HEK293T (cell line): ENCODE measurements at regions not wholly inside any gene's neighbourhood (a gene's known extent, or its start where the extent isn't known, plus 50 kb on each side); places are given as distances from the start of the nearest gene placed in this dataset.
"Not testable (repeated sequence)": the region's sequence is repeated elsewhere in the genome, so short reads cannot be mapped to it uniquely, and the experiment has no call there.

Experiments
- CTCF ChIA-PET: fragments of 350-600 bp; formaldehyde crosslinking; extraction: SDS; loops from one replicate; lab custom pipeline; 2021; ENCODE audit warnings: antibody characterized with exemption, inconsistent platforms; lab: Yijun Ruan, JAX
- POLR2A ChIA-PET: fragments of 350-600 bp; formaldehyde crosslinking; extraction: SDS; loops from one replicate; lab custom pipeline; 2020; ENCODE audit warnings: antibody characterized with exemption, inconsistent platforms; lab: Yijun Ruan, JAX
- DNase-seq: peaks from one replicate; pipeline ENCODE4 v3.0.0; 2012; ENCODE audit warnings: mixed read lengths; ENCODE audit errors: extremely low spot score
- ARNT ChIP-seq: fragments of 450-650 bp; IDR thresholded peaks from 2 replicates; pipeline ENCODE4 v1.6.1; 2017; ENCODE audit warnings: mild to moderate bottlenecking
- BHLHE40 ChIP-seq: fragments of 450-650 bp; IDR thresholded peaks from 2 replicates; pipeline ENCODE4 v1.6.1; 2016; ENCODE audit warnings: mild to moderate bottlenecking, moderate library complexity, borderline replicate concordance
- CTBP1 ChIP-seq: fragments of 450-650 bp; IDR thresholded peaks from 2 replicates; pipeline ENCODE4 v1.6.1; 2016; ENCODE audit warnings: borderline replicate concordance
- ELF4 ChIP-seq: fragments of 450-650 bp; IDR thresholded peaks from 2 replicates; pipeline ENCODE4 v1.6.1; 2017; ENCODE audit warnings: antibody characterized with exemption
- FOXA1 ChIP-seq: fragments of 450-650 bp; IDR thresholded peaks from 2 replicates; pipeline ENCODE4 v1.6.1; 2016; ENCODE audit warnings: mild to moderate bottlenecking
- FOXK2 ChIP-seq: fragments of 450-650 bp; IDR thresholded peaks from 2 replicates; pipeline ENCODE4 v1.6.1; 2016; ENCODE audit warnings: mild to moderate bottlenecking
- FOXM1 ChIP-seq: fragments of 450-650 bp; IDR thresholded peaks from 2 replicates; pipeline ENCODE4 v1.6.1; 2017; ENCODE audit warnings: mild to moderate bottlenecking, borderline replicate concordance
- HDGF ChIP-seq: fragments of 450-650 bp; IDR thresholded peaks from 2 replicates; pipeline ENCODE4 v1.6.1; 2017; ENCODE audit warnings: antibody characterized with exemption, borderline replicate concordance
- L3MBTL2 ChIP-seq: fragments of 450-650 bp; conservative IDR thresholded peaks from 2 replicates; pipeline ENCODE4 v1.6.1; 2016; ENCODE audit warnings: mild to moderate bottlenecking
- LEF1 ChIP-seq: fragments of 450-650 bp; IDR thresholded peaks from 2 replicates; pipeline ENCODE4 v1.6.1; 2017; ENCODE audit warnings: mild to moderate bottlenecking, borderline replicate concordance
- NFRKB ChIP-seq: fragments of 450-650 bp; IDR thresholded peaks from 2 replicates; pipeline ENCODE4 v1.6.1; 2016; ENCODE audit warnings: mild to moderate bottlenecking, moderate library complexity
- SP1 ChIP-seq: fragments of 450-650 bp; IDR thresholded peaks from 2 replicates; pipeline ENCODE4 v1.6.1; 2017
- SUZ12 ChIP-seq: fragments of 450-650 bp; IDR thresholded peaks from 2 replicates; pipeline ENCODE4 v1.6.1; 2016; ENCODE audit warnings: mild to moderate bottlenecking
- TARDBP ChIP-seq: fragments of 450-650 bp; IDR thresholded peaks from 2 replicates; pipeline ENCODE4 v1.6.1; 2016
- ZNF384 ChIP-seq: fragments of 450-650 bp; IDR thresholded peaks from 2 replicates; pipeline ENCODE4 v1.6.1; 2016
- TF ChIP-seq, protein P1 (sequence below): fragments of 450-650 bp; IDR thresholded peaks from 2 replicates; pipeline ENCODE4 v1.6.1; 2016

DNA sequence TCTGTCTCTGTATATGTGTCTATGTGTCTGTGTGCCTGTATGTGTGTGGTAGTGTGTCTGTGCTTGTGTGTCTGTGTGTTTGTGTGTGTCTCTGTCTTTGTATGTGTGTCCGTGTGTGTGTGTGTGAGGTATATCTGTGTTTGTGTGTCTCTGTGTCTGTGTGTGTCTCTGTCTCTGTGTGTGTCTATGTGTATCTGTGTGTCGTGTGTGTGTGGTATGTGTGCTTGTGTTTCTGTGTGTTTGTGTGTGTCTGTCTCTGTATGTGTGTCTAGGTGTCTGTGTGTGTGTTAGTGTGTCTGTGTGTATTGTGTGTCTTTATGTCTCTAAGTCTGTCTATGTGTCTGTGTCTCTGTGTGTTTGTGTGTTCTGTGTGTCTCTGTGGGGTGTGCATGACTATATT, 158.6 kb downstream of the TMEM121 start:
- POLR2A ChIA-PET = no interaction called here
- no peak for DNase-seq
- TF ChIP-seq SP1 (no peak), FOXM1 (no peak), ZNF384 (no peak), SUZ12 (no peak), LEF1 (no peak), FOXK2 (no peak), TARDBP (no peak), HDGF (no peak), CTBP1 (no peak), ELF4 (no peak), NFRKB (no peak), BHLHE40 (no peak), L3MBTL2 (no peak), ARNT (no peak), FOXA1 (no peak)
- TF ChIP-seq, protein P1, sequence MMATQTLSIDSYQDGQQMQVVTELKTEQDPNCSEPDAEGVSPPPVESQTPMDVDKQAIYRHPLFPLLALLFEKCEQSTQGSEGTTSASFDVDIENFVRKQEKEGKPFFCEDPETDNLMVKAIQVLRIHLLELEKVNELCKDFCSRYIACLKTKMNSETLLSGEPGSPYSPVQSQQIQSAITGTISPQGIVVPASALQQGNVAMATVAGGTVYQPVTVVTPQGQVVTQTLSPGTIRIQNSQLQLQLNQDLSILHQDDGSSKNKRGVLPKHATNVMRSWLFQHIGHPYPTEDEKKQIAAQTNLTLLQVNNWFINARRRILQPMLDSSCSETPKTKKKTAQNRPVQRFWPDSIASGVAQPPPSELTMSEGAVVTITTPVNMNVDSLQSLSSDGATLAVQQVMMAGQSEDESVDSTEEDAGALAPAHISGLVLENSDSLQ = no peak
- CTCF ChIA-PET = no interaction called here

DNA sequence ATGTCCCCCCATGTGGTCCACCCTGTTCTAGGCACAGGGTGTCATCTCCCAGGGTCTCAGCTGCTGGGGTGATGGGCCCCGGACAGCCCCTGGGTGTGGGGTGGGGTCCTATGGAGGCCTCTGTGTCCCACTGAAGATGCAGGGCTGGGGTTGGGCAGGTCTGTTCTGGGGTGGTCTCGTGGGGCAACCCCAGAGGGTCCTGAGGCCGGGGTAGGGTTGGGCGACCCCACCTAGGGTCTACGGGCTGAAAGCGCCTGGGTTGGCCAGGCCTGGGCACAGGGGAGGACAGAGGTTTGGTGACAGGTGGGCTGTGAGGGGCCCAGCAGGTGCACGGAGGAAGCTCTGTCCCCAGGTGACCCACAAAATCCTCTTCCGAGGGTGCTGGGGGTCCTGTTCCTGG, 159.2 kb downstream of the TMEM121 start:
- POLR2A ChIA-PET, CTCF ChIA-PET, DNase-seq: not testable (repeated sequence)

DNA sequence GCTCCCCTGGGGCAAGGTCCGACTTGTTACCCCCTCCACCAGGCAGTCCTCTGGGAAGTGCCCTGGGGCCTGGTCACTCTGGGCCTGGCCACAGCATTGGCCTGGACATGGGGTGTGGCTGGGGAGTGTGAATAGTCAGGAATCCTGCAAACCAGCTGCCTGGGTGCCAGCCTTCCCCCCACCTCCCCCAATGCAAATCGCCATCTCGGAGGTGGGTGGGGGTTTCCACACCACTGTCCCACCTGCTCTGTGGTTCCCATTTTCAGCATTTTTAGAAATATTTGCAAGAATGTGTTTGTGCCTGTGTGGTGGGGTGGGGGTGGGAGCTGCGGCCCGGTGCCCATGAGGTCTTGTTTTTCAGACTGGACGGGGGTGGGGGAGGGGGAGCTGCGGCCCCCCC, 159.7 kb downstream of the TMEM121 start:
- POLR2A ChIA-PET, DNase-seq, CTCF ChIA-PET: not testable (repeated sequence)

DNA sequence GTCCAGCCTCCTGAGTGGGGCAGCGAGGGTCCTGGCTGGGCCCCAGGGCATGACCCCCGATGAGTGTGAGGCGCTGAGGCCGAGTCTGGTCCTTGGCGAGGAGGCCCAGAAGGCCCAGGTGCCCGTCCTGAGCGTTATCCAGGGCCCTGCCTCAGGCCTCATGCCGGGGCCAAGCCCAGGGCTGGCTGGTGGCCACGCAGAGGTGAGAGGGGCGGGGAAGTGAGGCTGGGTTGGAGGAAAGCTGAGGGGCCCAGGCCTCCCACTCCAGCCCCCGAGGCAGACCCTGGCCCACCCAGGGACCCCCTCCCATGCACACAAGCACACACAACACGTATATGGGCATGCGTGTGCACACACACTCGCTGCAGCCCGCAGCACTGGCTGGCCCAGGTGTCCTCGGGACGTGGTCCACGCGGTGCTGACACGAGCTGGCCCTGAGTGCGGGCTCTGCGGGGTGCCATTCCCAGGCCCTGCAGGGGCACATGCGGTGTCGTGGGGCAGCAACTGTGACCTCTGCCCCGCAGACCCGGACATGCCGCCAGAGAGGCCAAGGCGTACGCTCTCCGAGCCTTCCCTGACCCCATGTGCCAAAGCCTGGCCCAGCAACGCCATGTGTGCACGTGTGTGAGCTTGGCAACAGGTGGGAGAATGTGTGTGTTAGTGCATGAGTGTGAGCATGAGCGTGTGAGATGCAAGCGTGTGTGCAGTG, 160.2 kb downstream of the TMEM121 start:
- POLR2A ChIA-PET, CTCF ChIA-PET, DNase-seq: not testable (repeated sequence)

DNA sequence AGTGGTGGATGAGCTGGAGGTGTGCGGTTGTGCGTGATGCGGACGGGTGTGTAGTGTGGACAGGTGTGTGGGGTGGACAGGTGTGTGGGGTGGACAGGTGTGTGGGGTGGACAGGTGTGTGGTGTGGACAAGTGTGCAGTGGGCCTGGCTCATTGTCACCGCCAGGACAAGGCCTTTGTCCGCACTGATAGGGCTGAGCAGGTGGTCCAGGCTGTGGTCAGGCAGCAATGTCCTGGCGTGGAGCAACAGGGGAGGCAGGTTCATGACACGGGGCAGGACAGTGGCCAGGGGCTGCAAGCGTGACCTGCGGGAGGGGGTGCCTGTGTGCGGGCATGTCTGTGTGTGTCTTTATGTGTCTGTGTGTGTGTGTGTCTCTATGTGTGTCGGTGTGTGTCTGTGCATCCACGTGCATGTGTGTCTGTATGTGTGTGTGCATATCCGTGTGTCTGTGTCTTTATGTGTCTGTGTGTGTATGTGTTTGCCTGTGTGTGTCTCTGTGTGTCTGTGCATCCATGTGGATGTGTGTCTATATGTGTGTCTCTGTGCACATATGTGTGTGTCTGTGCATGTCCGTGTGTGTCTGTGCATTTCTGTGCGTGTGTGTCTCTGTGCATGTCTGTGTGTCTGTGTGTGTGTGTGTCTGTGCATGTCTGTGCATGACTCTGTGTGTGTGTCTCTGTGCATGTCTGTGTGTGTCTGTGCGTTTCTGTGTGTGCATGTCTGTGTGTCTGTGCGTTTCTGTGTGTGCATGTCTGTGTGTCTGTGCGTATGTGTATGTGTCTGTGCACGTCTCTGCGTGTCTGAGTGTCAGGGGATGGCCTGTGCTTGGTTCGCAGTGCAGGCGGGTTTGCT, 161.0 kb downstream of the TMEM121 start:
- CTCF ChIA-PET, DNase-seq, POLR2A ChIA-PET: not testable (repeated sequence)

DNA sequence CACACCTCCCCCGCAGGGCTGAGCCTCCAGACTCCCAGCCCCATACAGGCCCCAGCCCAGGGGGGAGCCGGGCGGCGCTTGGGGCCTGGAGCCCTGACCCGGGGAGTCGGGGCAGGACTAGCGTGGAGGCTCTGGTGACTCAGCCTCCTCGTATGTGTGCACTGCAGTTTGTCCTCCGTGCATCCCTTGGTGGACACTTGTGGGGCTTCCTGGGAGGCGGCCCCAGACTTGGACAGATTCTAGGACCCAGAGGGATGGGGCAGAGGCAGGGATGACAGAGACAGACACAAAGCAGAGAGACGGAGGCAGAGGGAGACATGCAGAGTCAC, 161.6 kb downstream of the TMEM121 start:
- POLR2A ChIA-PET, DNase-seq: not testable (repeated sequence)

DNA sequence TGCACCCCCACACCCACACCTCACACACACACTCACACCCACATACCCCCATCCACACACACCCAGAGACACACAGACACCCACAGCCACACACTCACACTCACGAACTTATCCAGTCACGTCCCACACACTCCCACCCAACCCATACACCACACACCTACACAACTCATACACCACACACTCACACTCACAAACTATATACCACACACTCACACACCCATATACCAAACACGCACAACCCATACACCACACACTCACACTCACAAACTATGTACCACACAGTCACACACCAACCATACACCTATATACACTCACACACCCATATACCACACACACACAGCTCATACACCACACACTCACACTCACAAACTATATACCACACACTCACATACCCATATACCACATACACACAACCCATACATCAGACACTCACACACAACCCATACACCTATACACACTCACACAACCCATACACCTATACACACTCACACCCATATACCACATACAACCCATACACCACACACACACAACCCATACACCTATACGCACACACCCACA, 162.4 kb downstream of the TMEM121 start:
- DNase-seq, CTCF ChIA-PET, POLR2A ChIA-PET: not testable (repeated sequence)

More for the DNA sequence above, 161.6 kb downstream of the TMEM121 start:
- CTCF ChIA-PET = not testable (repeated sequence)

DNA sequence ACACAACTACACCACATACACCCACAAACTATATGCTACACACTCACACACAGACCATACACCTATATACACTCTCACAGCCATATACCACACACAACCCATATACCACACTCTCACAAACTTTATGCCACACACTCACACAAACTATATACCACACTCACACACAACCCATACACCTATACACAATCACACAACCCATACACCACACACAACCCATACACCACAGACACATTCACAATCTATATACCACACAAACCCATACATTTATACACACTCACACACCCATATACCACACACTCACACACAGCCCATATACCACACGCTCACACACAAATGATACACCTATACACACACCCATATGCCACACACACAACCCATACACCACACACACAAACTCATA, 163.3 kb downstream of the TMEM121 start:
- CTCF ChIA-PET = no interaction called here

More for the DNA sequence above, 163.3 kb downstream of the TMEM121 start:
- POLR2A ChIA-PET = no interaction called here
- no peak for DNase-seq
- TF ChIP-seq FOXK2 (no peak), NFRKB (no peak), ELF4 (no peak), HDGF (no peak), FOXA1 (no peak), ZNF384 (no peak), SP1 (no peak), SUZ12 (no peak), L3MBTL2 (no peak), CTBP1 (no peak), ARNT (no peak), LEF1 (no peak), TARDBP (no peak), FOXM1 (no peak), BHLHE40 (no peak)
- TF ChIP-seq, protein P1 = no peak
